ENCODE measurements at regions not wholly inside any gene's neighbourhood (a gene's known extent, or its start where the extent isn't known, plus 50 kb on each side); places are given as distances from the start of the nearest gene placed in this dataset.

DNA sequence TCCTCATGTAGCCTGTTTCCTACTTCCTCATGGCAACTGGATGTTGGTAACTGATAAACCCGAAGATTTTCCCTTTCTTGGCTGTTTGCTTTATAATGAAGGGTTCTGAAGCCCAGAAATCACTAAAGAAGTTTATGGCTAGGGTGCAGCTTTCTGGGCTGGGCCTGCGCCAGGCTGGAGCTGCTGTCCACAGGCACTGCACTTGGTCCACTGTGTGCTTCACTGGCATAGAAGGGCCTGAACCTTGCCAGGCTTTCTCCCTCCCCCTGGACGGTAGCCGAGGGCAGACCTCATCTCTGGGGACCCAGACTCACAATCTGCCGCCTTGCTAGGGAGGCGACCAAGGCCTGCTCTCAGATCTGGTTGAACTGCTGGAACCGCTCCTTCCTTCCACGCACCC, 133.3 kb upstream of the SPRED2 start:
- TF ChIP-seq, protein P1, sequence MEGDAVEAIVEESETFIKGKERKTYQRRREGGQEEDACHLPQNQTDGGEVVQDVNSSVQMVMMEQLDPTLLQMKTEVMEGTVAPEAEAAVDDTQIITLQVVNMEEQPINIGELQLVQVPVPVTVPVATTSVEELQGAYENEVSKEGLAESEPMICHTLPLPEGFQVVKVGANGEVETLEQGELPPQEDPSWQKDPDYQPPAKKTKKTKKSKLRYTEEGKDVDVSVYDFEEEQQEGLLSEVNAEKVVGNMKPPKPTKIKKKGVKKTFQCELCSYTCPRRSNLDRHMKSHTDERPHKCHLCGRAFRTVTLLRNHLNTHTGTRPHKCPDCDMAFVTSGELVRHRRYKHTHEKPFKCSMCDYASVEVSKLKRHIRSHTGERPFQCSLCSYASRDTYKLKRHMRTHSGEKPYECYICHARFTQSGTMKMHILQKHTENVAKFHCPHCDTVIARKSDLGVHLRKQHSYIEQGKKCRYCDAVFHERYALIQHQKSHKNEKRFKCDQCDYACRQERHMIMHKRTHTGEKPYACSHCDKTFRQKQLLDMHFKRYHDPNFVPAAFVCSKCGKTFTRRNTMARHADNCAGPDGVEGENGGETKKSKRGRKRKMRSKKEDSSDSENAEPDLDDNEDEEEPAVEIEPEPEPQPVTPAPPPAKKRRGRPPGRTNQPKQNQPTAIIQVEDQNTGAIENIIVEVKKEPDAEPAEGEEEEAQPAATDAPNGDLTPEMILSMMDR (IDR thresholded peaks at IDR 0.05; ENCODE audit: insufficient read depth, low read depth, low read length) = no peak
- no peak for TF ChIP-seq EZH2 (IDR thresholded peaks at IDR 0.05; ENCODE audit: insufficient read depth, low read length)
